DMS79 treated with DMSO at 0.1 percent for 48 hours (cell line): ENCODE measurements at regions not wholly inside any gene's neighbourhood (a gene's known extent, or its start where the extent isn't known, plus 50 kb on each side); places are given as distances from the start of the nearest gene placed in this dataset.
"Not testable (repeated sequence)": the region's sequence is repeated elsewhere in the genome, so short reads cannot be mapped to it uniquely, and the experiment has no call there.

Experiments used
- DNase-seq: peaks from one replicate; lab custom pipeline; 2025; lab: John Stamatoyannopoulos, UW

GRCh38 chr6:140382355-140382754 is 1007.9 kb upstream of the CITED2 start:
- no peak for DNase-seq

- DNase-seq = no peak
Measured at GRCh38 chr6:140380427-140381218, 1006.2 kb upstream of the CITED2 start.

GRCh38 chr6:140379919-140380318 is 1005.5 kb upstream of the CITED2 start:
- no peak for DNase-seq

GRCh38 chr6:140376209-140376608 is 1001.8 kb upstream of the CITED2 start:
- no peak for DNase-seq

- DNase-seq = not testable (repeated sequence)
Measured at GRCh38 chr6:140373728-140374127, 999.3 kb upstream of the CITED2 start.

- no peak for DNase-seq
Measured at GRCh38 chr6:140372064-140372463, 997.6 kb upstream of the CITED2 start.

GRCh38 chr6:140370976-140371870 is 996.8 kb upstream of the CITED2 start:
- DNase-seq = no peak

GRCh38 chr6:140370441-140370840 is 996.0 kb upstream of the CITED2 start:
- DNase-seq = no peak

GRCh38 chr6:140366991-140367390 is 992.5 kb upstream of the CITED2 start:
- no peak for DNase-seq

GRCh38 chr6:140364916-140365315 is 990.5 kb upstream of the CITED2 start:
- DNase-seq = no peak

GRCh38 chr6:140360651-140361050 is 986.2 kb upstream of the CITED2 start:
- peak; percentile 6 for DNase-seq

GRCh38 chr6:140355476-140355875 is 981.0 kb upstream of the CITED2 start:
- no peak for DNase-seq

- DNase-seq = no peak
Measured at GRCh38 chr6:140354296-140354695, 979.8 kb upstream of the CITED2 start.

GRCh38 chr6:140353536-140353935 is 979.1 kb upstream of the CITED2 start:
- no peak for DNase-seq

- DNase-seq = peak; percentile 12
Measured at GRCh38 chr6:140346428-140346827, 972.0 kb upstream of the CITED2 start.

GRCh38 chr6:140345935-140346334 is 971.5 kb upstream of the CITED2 start:
- DNase-seq = no peak

GRCh38 chr6:140344142-140344913 is 969.9 kb upstream of the CITED2 start:
- DNase-seq = no peak

GRCh38 chr6:140343128-140343527 is 968.7 kb upstream of the CITED2 start:
- DNase-seq = no peak

- DNase-seq = no peak
Measured at GRCh38 chr6:140341272-140341671, 966.8 kb upstream of the CITED2 start.

- DNase-seq = no peak
Measured at GRCh38 chr6:140340795-140341194, 966.3 kb upstream of the CITED2 start.

- DNase-seq = not testable (repeated sequence)
Measured at GRCh38 chr6:140339084-140339483, 964.6 kb upstream of the CITED2 start.

GRCh38 chr6:140321891-140322290 is 947.4 kb upstream of the CITED2 start:
- DNase-seq = no peak
